Hematopoietic multipotent progenitor cell treated with erythropoietin and hydrocortisone succinate and interleukin-3 and kit ligand, for 8 days (in vitro differentiated cells): ENCODE measurements at regions not wholly inside any gene's neighbourhood (a gene's known extent, or its start where the extent isn't known, plus 50 kb on each side); places are given as distances from the start of the nearest gene placed in this dataset.

Source experiments
- DNase-seq: peaks from one replicate; pipeline ENCODE4 v3.0.0-alpha.2; 2015

DNA sequence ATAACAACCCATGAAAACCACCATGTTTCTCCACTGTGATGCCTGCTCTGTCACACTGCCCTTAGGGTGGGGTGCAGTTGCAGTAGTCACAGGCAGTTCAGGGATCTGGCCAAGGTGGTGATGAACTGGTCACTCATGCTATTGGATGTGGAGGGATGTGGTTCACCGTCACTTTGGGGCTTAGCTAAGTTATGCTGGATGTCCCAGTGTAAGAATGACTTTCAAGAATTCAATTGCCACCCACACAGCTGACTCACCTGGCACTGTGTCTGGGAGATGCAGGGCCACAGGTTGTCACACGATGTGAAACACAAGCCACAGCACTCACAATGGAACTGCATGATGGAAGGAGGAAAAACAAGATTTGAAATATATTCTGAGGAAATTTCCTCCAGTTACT lies 146.1 kb upstream of the CTNNB1 start:
- DNase-seq: no peak

DNA sequence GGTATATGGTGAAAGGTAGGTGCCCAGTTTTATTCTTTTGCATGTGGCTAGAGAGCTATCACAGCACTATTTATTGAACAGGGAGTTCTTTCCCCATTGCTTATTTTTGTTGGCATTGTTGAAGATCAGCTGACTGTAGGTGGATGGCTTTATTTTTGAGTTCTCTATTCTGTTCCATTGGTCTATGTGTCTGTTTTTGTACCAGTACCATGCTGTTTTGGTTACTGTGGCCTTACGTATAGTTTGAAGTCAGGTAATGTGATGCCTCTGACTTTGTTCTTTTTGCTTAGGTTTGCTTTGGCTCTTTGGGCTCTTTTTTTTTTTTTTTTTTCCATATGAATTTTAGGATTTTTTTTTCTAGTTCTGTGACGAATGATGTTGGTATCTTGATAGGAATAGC lies 139.2 kb upstream of the CTNNB1 start:
- no peak for DNase-seq

DNA sequence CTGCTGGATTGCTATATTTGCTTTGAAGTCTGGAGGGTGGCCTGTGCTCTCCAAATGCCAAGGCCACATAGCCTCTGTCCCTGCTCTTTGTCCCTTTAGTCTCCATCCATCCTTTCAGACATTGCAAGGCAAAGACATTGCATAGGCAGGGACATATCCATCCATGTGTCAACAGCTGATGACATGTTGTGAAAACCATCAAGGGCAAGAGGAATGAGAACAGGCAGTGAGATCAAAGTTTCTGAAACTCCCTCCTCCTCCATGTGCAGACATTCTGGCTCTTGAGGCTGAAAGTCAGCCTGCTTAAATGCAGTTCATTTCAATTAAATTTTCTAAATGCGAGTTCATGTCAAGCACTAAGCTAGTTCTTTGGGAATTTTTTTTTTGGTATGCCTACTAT lies 135.2 kb upstream of the CTNNB1 start:
- DNase-seq: no peak

DNA sequence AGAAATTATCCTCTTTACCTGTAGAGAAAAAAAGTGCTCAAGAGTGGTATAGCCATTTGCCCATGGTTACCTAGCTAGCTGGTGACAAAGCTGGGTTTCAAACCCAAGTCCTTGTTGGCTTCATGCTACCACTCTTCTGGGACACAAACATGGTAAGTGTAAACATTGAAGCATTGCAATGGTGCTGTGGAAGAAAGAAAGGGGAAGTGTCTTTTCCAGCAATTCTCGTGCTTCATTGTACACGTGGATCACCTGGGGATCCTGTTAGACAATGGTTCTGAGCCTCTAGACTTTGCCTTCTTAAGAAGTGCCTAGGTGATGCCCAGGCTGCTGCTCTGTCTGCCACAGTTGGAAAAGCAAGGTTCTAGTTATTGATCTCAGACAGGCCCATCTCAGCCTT lies 134.8 kb upstream of the CTNNB1 start:
- DNase-seq: no peak

DNA sequence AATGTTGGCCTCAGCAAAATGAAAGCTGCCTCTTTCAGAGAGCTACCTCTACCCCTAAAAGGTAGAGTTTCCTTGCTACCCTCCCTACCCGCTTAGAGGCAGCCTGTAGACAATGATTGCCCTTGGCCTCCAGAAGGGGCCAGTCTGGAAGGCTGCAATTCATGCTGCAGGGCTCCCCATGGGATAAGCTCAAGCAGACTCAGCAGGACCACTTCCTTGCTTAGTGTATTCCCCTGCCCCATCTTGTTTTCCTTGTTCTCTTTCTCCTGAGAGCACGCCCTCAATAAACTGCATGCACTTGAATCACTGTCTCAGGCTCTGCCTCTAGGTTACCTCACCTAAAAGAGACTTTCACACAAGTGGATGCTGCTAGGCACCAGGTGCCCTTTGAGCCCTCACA lies 134.0 kb upstream of the CTNNB1 start:
- DNase-seq: no peak

DNA sequence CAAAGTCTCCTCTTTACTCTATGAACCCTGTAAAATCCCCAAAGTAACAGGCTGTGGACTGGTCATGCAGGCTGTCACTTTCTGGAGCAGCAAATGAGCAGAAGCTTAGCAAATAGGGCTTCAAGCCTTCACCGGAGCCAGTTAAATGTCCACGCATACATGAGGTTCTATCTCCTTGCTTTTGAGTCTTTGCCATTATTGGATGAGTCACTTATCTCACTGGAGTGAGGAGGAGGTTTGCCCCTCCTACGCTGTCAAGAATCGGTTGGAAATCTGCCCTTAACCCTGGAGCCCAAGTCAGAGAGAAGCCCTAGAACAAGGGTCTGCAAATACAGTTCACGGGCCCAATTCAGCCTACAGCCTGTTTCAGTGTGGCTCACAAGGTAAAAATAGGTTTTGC lies 126.1 kb upstream of the CTNNB1 start:
- DNase-seq: no peak

DNA sequence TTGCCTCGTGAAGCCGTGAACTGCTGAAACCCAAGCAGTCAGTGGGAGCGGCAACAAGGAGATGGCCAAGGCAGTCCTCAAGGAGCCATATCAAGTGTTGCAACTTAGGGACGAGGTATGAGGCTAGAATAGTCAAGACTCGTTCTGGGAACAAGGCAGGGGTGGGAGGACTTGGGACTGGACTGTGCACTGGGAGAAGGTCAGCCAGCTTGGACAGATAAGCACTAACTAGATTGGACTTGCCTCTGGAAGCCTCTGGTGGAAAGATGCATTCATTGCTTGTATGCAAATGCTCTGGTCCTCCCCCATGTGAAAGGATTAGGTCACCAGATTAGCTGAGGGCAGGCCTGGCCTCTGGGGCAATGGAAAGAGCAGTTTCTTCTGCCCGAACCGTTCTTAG lies 123.3 kb upstream of the CTNNB1 start:
- no peak for DNase-seq

DNA sequence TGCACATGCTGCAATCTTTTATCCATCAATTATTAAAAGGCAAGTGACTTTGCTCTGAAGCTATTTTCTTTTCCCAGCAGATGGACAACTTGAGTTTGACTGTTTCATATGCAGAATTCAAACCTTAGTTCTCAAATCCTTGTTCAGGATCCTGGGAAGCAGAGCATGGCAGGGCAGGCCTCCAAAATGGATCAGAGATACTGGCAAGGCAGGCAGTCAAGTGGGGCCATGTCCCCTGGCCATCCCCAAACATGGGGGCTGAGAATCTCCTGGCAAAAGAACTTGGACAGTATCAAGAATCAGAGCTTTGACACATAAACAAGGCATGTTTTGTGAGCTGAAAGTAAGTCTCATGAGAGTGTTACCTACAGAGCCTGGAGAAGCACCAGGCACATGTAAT lies 122.9 kb upstream of the CTNNB1 start:
- DNase-seq: no peak

DNA sequence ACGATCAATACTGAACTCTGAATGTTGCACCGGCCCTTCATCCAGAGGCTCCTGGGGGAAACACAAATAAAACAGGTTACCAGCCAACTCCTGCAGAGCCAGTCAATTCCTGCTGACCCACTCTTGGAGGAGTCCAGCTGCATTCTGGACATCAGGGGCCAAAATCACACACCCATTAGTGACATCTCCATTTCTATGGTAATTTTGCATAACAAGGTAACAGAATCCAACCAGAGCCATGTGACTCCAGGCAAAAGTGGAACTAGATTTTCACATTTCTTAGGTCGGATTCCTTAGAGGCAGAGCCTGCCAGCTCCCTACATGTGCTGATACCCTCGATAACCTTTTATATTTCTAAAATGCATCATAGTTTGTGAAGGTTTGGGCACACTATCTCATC lies 119.2 kb upstream of the CTNNB1 start:
- DNase-seq: no peak

DNA sequence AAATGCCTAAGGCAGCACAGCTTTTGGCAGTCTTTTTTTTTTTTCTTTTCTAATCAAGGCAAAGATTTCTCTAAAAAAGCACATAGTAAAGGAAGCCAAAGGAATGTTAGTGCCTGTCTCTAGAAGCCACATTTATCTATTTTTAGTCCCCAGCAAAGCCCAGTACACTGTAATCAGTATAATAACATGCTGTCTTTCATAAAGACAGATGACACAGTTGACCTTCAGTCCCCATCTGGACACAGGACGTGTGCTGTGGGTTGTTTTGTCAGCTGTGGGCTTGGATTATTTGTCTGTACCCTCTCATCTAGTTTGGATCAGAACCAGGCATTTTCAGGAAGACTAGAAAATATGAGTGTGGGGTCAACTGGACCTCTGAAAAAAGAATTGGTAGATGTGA lies 110.4 kb upstream of the CTNNB1 start:
- DNase-seq: no peak

DNA sequence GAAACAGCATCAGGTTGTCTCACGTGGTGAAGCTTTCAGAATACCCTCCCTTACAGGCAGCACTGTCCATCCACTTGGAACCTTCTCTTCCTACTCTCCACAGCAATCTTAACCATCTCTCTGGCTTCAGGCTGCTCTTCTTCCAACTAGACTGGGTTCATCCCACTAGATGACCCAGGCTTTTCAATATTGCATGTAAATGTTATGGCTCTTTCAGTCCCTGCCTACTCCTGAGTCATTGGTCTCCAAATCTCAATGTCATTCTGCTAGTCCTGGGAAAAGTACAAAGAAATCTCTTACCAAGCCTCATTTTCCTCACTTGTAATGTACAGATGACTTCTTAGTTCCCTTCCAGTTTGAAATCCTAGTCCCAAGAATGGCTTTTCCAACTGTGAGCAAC lies 109.7 kb upstream of the CTNNB1 start:
- no peak for DNase-seq

DNA sequence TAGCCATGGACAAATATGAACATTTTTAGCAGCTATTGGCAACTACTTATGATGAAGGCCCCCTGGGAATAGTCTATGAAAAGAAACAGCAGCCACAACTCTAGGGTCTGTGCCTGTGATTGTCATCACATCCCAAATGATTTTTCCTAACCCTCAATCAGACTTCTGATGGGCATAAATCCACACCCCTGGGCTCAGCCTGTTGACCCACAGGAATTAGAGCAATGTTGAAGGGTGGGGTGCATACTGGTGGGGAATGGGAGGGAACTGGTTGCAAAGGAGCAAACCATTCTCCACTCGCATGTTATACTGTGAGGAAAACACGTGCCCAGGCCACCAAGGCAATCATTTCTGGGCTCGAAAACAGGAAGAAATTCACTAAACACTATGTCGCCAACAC lies 106.5 kb upstream of the CTNNB1 start:
- DNase-seq: no peak

DNA sequence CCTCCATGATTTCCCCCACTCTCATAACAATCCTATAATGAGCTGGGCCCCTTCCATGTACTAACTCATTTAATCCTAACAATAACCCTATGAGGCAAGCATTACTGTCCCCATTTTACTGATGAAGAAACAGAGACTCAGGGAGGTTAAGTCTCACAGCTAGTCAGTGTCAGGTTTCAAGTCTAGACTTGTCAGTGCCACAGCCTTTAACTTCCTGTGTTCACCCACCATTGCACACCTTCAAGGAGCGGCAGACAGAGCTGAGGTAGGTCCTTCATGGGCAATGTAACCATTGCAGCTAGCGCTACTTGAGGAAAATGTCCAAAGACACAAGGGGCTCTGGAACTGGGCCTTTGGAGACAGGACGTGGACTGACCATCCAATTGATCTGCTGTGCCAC lies 105.8 kb upstream of the CTNNB1 start:
- no peak for DNase-seq

DNA sequence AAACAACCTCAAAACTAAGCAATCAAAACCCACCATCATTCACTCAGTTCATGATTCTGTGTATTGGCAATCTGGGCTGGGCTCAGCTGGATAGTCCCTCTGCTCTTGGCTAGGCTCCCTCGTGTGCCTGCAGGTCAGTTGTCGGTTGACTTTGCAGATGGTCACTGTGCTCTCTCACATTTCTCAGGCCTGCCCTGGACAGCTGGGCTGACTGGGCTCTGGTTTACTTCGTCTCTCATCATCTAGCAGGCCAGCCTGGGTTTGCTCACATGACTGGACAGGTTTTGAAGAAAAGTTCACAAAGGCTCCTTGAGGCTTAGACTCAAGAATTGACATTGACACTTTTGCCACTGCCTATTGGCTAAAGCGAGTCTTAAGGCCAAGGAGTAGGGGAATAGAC lies 105.0 kb upstream of the CTNNB1 start:
- DNase-seq: no peak

DNA sequence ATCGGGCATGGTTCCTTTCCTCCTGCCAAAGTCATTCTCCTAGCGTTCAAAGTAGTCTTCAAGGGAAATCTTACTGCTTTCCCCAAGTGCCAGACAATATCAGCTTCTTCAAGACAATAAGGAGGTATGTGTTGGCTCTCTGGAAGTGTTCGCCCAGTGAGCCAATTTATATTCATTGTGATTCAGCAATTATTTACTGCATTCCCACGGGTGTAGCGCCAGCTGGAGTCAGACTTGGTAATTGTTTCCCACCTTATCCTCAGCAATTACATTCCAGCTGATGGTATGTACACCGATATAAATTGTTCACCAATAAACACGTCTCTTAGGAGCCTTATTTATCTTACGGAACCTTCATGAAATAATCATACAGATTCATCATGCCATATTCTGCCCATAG lies 103.6 kb upstream of the CTNNB1 start:
- DNase-seq: no peak

DNA sequence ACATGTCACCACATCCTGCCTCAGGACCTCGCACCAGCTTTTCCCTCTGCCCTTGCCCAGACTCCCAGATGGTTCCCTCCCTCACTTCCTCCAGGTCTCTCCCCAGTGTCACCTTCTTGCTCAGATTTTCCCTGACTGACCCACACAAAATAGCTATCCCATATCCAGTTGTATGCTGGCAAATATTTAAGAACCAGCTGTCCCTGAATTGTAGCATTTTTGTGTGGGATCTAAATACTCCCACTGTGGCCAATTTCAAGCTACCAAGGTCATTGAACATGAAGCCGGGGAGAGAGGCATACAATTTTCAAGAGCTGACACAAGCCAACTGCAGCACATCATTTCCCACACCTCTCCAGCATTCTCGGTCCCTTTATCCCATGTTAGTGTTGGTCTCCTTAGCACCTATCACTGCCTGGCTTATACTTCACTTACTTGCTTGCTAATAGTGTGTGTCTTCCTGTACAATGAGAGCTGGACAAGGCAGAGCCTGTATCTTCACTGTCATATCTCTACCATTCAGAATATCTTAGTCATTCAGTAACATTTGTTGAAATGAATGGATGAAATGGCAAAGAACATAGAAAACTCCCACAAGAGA lies 101.3 kb upstream of the CTNNB1 start:
- no peak for DNase-seq

DNA sequence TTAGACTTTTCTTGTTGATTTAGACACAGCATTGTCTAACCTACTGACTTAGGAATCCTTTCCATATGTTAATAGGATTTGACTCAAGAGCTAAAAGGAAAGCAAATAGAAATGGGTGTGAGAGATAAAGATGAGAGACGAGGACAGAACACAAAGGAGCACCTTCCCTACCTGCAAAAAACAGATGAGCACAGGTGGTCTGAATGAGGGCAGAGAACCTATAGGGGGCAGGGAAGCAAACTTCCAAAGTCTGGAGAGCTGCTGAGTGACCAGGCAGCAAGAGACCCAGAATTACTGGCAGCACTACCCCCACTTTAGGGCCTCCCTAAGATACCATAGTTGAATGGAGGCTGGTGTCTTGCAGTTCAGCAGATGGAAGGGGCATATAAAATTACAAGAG lies 98.1 kb upstream of the CTNNB1 start:
- DNase-seq: no peak

DNA sequence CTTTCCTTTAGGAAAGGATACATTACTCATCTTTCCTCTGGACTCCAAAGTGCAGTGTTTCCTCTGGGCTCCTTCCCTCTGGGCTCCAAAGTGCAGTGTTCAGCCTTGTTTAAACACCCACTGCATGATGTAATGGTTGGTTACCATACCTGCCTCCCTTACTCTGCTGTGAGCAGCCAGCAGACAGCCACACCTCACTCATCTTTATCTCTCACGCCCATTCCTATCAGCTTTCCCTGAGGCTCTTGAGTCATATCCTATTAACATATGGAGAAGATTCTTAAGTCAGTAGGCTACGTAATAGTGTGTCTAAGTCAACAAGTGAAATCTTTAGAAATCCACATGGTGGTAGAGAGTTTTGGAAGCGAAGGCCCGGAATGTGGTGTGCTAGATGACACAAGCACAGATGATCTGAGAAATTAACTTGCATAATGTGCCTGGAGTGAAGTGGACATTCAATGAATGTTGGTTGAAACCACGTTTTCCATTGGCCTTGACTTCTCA lies 97.2 kb upstream of the CTNNB1 start:
- no peak for DNase-seq

DNA sequence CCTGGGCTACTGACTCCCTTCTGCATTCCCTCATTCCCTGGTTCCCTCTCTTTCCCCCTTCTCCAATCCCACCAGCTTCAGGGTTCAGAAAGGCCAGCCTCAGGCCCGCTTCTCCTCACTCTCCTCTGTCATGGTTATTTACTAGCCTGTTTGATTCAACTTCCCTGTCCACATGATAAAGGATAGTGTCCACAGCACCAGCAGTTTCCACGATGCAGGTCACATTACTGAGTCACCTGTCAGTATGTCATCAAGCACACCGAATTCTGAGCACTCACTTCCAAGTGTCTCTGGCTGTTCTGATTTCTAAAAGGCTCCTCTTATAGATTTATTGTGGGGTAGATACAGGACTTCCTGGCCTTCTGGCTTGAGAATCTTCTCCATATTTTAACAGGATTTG lies 96.6 kb upstream of the CTNNB1 start:
- DNase-seq: no peak

DNA sequence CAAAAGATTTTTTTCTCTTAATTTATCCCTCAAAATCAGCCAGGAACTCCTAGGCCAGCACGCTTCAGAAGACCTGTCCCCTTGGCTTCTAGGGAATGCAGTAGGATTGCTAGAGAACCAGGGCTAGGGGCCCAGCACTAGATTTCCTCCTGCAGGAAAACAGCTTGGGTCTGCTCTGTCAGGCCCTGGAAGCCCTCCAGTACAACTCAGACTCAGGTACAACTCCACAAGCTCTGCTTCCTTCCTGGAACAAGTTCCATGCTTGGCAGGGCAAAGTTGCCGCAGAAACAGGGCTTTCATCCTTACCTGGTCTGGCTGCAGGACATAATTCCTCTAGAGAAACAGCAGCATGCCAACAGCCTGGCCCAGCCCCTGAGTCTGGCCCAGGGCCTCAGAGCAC lies 96.1 kb upstream of the CTNNB1 start:
- no peak for DNase-seq

DNA sequence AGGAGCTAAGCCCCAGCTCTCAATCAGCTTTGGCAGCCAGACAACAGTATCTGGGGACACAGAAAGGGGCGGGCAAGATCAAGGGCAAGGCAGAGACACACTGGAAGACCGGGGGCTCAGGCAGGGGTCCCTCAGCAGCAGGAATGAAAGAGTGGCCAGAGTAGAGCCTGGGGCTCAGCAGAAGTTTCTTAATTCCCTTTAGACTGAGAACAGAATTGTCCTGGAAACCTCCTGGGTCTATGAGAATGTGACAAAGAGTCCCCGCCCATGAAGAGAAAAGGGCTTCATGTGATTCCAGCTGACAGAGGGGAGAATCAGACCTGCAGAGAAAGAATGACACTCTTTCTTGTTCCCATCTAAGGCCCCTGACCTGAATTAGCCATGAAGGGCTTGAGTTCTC lies 95.2 kb upstream of the CTNNB1 start:
- no peak for DNase-seq

DNA sequence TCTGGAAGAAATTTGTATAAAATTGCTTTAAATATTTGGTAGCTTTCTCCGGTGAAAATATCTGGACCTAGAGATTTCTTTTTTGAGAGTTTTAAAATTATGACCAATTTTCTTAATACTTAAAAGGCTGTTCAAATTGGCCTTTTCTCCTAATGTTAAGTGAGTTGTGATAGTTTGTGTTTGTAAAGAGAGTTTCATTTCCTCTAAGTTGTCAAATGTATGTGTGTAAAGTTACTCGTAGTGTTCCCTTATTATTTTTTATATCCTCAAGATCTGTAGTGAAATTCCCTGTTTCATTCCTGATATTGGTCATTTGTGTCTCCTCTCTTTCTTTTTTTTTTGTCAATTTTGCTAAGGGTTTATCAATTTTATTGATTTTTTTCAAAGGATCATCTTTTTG lies 92.6 kb upstream of the CTNNB1 start:
- DNase-seq: no peak

DNA sequence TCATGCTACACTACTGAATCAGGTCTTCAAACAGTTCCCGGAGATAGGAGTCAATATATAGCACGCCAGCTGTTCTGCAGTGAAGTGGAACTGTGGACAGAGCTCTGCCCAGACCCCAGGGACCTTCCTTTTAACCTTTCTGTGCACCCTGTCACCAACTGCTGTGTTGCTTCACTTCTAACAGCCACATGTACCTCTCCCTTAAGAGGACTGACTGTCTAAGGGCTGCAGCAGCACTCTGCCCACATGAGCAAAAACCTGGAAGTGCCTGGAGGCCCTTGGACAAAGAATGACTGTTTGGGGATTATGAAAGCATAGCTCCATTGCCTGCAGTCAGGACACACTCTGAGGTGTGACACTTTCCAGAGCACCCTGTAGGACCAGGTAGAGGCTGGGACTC lies 88.3 kb upstream of the CTNNB1 start:
- no peak for DNase-seq

DNA sequence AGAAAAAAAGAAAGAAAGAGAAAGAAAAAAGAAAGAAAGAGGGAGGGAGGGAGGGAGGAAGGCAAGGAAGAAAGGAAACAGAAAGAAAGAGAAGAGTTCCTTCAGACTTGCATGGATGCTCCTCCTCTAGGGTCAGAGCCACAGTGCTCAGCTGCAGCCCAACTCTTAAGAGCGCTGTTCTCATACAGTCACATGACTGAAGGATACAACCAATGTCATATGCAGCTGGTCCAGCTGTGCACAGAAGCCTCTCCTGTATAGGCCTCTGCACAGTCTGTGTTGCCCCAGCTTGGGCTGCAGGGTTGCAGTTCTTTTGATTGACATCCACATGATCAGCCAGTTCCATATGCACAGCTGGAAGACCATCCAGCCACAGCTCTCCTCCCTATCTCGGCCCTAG lies 86.8 kb upstream of the CTNNB1 start:
- DNase-seq: no peak

DNA sequence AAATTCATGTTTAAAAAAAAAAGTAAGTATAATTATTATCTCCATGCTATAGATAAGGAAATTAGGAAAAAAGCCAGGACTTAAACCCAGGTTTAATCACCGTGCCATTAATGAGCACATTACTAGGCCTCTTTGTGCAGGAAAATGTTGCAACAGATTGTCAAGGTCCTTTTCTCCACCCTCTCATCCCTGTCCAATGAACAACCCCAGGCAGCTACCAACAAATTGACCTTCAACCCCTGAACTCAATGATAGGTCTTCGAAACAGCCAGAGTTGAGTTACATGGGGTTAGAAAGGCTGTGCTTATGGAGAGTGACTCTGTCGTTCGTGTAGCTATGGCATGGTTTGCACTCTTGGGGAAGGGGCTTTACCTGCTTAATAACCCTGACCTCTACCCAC lies 84.2 kb upstream of the CTNNB1 start:
- DNase-seq: no peak

DNA sequence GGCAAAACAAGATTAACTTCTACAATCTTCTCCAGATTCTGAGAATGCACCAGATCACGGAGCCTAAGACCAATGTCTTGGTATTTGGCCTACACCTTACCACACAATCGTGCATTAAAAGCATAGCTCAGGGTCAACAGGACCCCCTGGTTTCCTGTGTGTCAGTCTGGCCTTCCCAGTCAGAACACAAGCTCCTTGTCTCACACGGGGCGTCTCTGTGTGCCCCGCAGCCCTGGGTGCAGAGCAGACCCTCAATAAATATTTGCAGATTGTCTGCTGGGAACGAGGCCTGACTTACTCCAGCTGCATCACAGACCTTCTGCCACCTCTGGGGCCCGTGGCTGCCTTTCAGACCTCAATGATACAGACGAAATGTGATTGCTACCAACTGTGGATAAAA lies 82.5 kb upstream of the CTNNB1 start:
- no peak for DNase-seq
